Keratinocyte (primary cell): ENCODE measurements at regions not wholly inside any gene's neighbourhood (a gene's known extent, or its start where the extent isn't known, plus 50 kb on each side); places are given as distances from the start of the nearest gene placed in this dataset.

Experiments used
- DNase-seq: peaks from one replicate; pipeline ENCODE4 v3.0.0-alpha.2; 2011; ENCODE audit warnings: low read depth, missing footprints, low spot score
- FAIRE-seq: peaks from 2 replicates; lab custom pipeline; 2011; peaks lifted over from hg19 to GRCh38; lab: Jason Lieb, UNC
- H2AFZ ChIP-seq: 2 replicates; pipeline ENCODE4 v1.6.0; 2012; ENCODE audit warnings: low read length, control low read depth, inconsistent platforms; ENCODE audit not compliant: control insufficient read depth
- H3K27ac ChIP-seq: 2 replicates; pipeline ENCODE4 v1.5.1; 2011; ENCODE audit warnings: low read length; ENCODE audit not compliant: control insufficient read depth, insufficient read depth
- H3K27me3 ChIP-seq: 3 replicates; pipeline ENCODE4 v1.6.0; 2011; ENCODE audit warnings: low read length; ENCODE audit not compliant: control insufficient read depth, insufficient read depth; ENCODE audit errors: extremely low read depth
- H3K36me3 ChIP-seq, 2 experiments: 2 replicates in 1 of 2; 3 replicates in 1 of 2; pipeline ENCODE4 v1.5.1; 2011; ENCODE audit warnings: low read length in 2 of 2, mild to moderate bottlenecking in 1 of 2; ENCODE audit not compliant: control insufficient read depth in 2 of 2, insufficient read depth in 2 of 2; ENCODE audit errors: extremely low read depth in 1 of 2
- H3K4me1 ChIP-seq: 3 replicates; pipeline ENCODE4 v1.5.1; 2011; ENCODE audit warnings: low read length; ENCODE audit not compliant: control insufficient read depth, insufficient read depth; ENCODE audit errors: extremely low read depth
- H3K4me2 ChIP-seq: 3 replicates; pipeline ENCODE4 v1.6.0; 2011; ENCODE audit warnings: low read depth, low read length; ENCODE audit not compliant: control insufficient read depth, insufficient read depth; ENCODE audit errors: extremely low read depth
- H3K4me3 ChIP-seq, 3 experiments: fragments of 200-600 bp in 1 of 3; sonication (generic) in 1 of 3; 2 replicates in 2 of 3; 3 replicates in 1 of 3; pipeline ENCODE4 v1.5.1; 2011 to 2016; ENCODE audit warnings: low read length in 3 of 3, mild to moderate bottlenecking in 3 of 3, control low read depth in 2 of 3, inconsistent platforms in 1 of 3, low read depth in 1 of 3, mixed read lengths in 1 of 3, mixed run types in 1 of 3, moderate library complexity in 1 of 3; ENCODE audit not compliant: control insufficient read depth in 2 of 3, insufficient read depth in 2 of 3; ENCODE audit errors: extremely low read depth in 1 of 3
- H3K79me2 ChIP-seq: 2 replicates; pipeline ENCODE4 v1.6.0; 2012; ENCODE audit warnings: low read length; ENCODE audit not compliant: control insufficient read depth, insufficient read depth
- H3K9ac ChIP-seq: 3 replicates; pipeline ENCODE4 v1.6.0; 2011; ENCODE audit warnings: low read length; ENCODE audit not compliant: control insufficient read depth, insufficient read depth; ENCODE audit errors: extremely low read depth
- H3K9me1 ChIP-seq: 3 replicates; pipeline ENCODE4 v1.6.0; 2011; ENCODE audit warnings: low read length; ENCODE audit not compliant: control insufficient read depth, insufficient read depth; ENCODE audit errors: extremely low read depth
- H3K9me3 ChIP-seq: 2 replicates; pipeline ENCODE4 v1.5.1; 2012; ENCODE audit warnings: low read depth, low read length; ENCODE audit not compliant: control insufficient read depth
- H4K20me1 ChIP-seq: 3 replicates; pipeline ENCODE4 v1.6.0; 2011; ENCODE audit warnings: low read length; ENCODE audit not compliant: control insufficient read depth, insufficient read depth; ENCODE audit errors: extremely low read depth
- CTCF ChIP-seq, 3 experiments: IDR thresholded peaks in 1 of 3; conservative IDR thresholded peaks in 1 of 3; optimal IDR thresholded peaks in 1 of 3; 2 replicates in 2 of 3; 3 replicates in 1 of 3; pipeline versions ENCODE3 to v1.5.1; 2011; ENCODE audit warnings: low read length in 3 of 3, mild to moderate bottlenecking in 3 of 3, moderate library complexity in 2 of 3, control low read depth in 1 of 3, inconsistent platforms in 1 of 3; ENCODE audit not compliant: insufficient read depth in 2 of 3; ENCODE audit errors: extremely low read depth in 1 of 3
- EZH2 ChIP-seq: IDR thresholded peaks from one replicate; pipeline ENCODE4 v1.6.1; 2012; ENCODE audit warnings: inconsistent platforms, mild to moderate bottlenecking, low read length, moderate library complexity
- dilution Hi-C: fragments of 300-500 bp; cut with MboI; formaldehyde crosslinking; loops from one replicate; pipeline ENCODE4 v1.7.0; 2020; ENCODE audit warnings: low sequenced_read_pairs; ENCODE audit not compliant: extremely low pct_ligation_motif_present

DNA sequence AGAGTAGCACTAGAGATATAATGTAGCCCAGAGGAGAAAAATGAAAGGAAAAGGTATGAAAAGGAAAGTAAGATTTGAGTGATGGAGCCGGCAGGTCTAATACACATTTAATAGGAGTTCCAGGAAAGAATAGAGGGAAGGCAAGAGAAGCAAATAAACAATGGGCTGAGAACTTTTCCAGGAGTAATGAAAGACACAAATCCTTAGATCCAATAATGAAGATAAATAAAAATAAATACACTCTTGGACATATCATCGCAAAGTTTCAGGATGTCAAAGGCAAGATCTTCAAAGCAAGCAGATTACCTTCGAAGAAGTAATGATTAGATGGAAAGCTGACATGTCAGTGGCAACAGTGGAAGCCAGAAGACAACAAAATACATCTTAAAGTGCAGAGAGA, 102.0 kb upstream of the YWHAQ start:
- no peaks in the 10 kb centered on the region for H3K36me3 ChIP-seq
- H3K9me3 ChIP-seq: no peaks in the 10 kb centered on the region
- peaks cover 3% of the 10 kb centered on the region for H3K4me1 ChIP-seq
- H3K9ac ChIP-seq: no peak overlapping the region
- no peak overlapping the region for H3K27ac ChIP-seq
- FAIRE-seq (no peak), DNase-seq (no peak)
- TF ChIP-seq CTCF (optimal IDR thresholded peaks at IDR 0.05 in 1 of 3, IDR thresholded peaks at IDR 0.05 in 1 of 3, conservative IDR thresholded peaks at IDR 0.05 in 1 of 3; ENCODE audit: extremely low read depth in 1 of 3, insufficient read depth in 2 of 3, low read length in 3 of 3): no peak
- TF ChIP-seq EZH2: no peak
- H3K9me1 ChIP-seq: no peaks in the 10 kb centered on the region
- dilution Hi-C loops: no loop called here
- no peak overlapping the region for H3K4me2 ChIP-seq
- H4K20me1 ChIP-seq: no peaks in the 10 kb centered on the region
- H2AFZ ChIP-seq: no peak overlapping the region
- peaks cover 4% of the 10 kb centered on the region for H3K27me3 ChIP-seq
- H3K4me3 ChIP-seq: no peak overlapping the region
- H3K79me2 ChIP-seq: no peaks in the 10 kb centered on the region

GRCh38 chr2:9734308-9734707, 103.5 kb upstream of the YWHAQ start:
- no peak for DNase-seq
- no peaks in the 10 kb centered on the region for H3K9me3 ChIP-seq
- dilution Hi-C loops: no loop called here
- no peak overlapping the region for H3K4me2 ChIP-seq
- no peaks in the 10 kb centered on the region for H3K79me2 ChIP-seq
- TF ChIP-seq EZH2: no peak
- no peak for TF ChIP-seq CTCF (optimal IDR thresholded peaks at IDR 0.05 in 1 of 3, IDR thresholded peaks at IDR 0.05 in 1 of 3, conservative IDR thresholded peaks at IDR 0.05 in 1 of 3; ENCODE audit: extremely low read depth in 1 of 3, insufficient read depth in 2 of 3, low read length in 3 of 3)
- no peaks in the 10 kb centered on the region for H4K20me1 ChIP-seq
- H3K27me3 ChIP-seq: peaks cover 4% of the 10 kb centered on the region
- H3K36me3 ChIP-seq: no peaks in the 10 kb centered on the region
- H3K4me1 ChIP-seq: peaks cover 3% of the 10 kb centered on the region
- no peak overlapping the region for H3K4me3 ChIP-seq
- H3K9me1 ChIP-seq: no peaks in the 10 kb centered on the region
- FAIRE-seq: no peak
- no peak overlapping the region for H2AFZ ChIP-seq
- H3K9ac ChIP-seq: no peak overlapping the region
- H3K27ac ChIP-seq: no peak overlapping the region
